GM12878 (cell line): ENCODE measurements at regions not wholly inside any gene's neighbourhood (a gene's known extent, or its start where the extent isn't known, plus 50 kb on each side); places are given as distances from the start of the nearest gene placed in this dataset.

Experiments
- ATAC-seq: fragments of 200-7000 bp; cut with Tn5 transposase; 3 replicates; pipeline ENCODE4 v1.9.1; 2020; ENCODE audit warnings: mild to moderate bottlenecking, moderate library complexity
- BruUV-seq: library from RNA; stranded (reverse); fragments of 400-500 nt; replicated peaks from 2 replicates; lab custom pipeline; 2021; lab: Mats Ljungman, UMichigan
- CTCF ChIA-PET: fragments of 300-600 bp; sonication (Branson Sonifier 250); formaldehyde crosslinking; extraction: SDS; loops from one replicate; lab custom pipeline; 2021; ENCODE audit warnings: inconsistent platforms; lab: Yijun Ruan, JAX
- POLR2A ChIA-PET: fragments of 350-600 bp; formaldehyde crosslinking; extraction: SDS; loops from one replicate; lab custom pipeline; 2021; ENCODE audit warnings: inconsistent platforms; lab: Charles Lee
- RAD21 ChIA-PET: fragments of 300-600 bp; sonication (Branson Sonifier 250); formaldehyde crosslinking; loops from one replicate; lab custom pipeline; 2023; ENCODE audit warnings: antibody characterized with exemption; ENCODE audit not compliant: unreplicated experiment; lab: Charles Lee
- SMC1A ChIA-PET: fragments of 300-600 bp; sonication (Branson Sonifier 250); formaldehyde crosslinking; loops from one replicate; lab custom pipeline; 2023; ENCODE audit not compliant: unreplicated experiment, uncharacterized antibody; lab: Charles Lee
- DNase-seq: peaks from one replicate; pipeline ENCODE4 v3.0.0-alpha.2; 2011; ENCODE audit warnings: low read depth, low spot score
- FAIRE-seq: peaks from 3 replicates; lab custom pipeline; 2011; peaks lifted over from hg19 to GRCh38; lab: Jason Lieb, UNC
- H2AFZ ChIP-seq: 2 replicates; pipeline ENCODE4 v1.6.0; 2011; ENCODE audit warnings: low read depth, low read length, control low read depth; ENCODE audit not compliant: control insufficient read depth
- H3K27ac ChIP-seq: 2 replicates; pipeline ENCODE4 v1.5.1; 2011; ENCODE audit warnings: control low read depth; ENCODE audit not compliant: control insufficient read depth, insufficient read depth
- H3K27me3 ChIP-seq, 2 experiments: replicated peaks in 1 of 2; 2 replicates each; pipeline versions ENCODE4 v1.6.0 to v1.6.1; 2011; ENCODE audit warnings: low read length in 1 of 2; ENCODE audit not compliant: control insufficient read depth in 2 of 2, insufficient read depth in 2 of 2
- H3K36me3 ChIP-seq, 2 experiments: 2 replicates each; pipeline ENCODE4 v1.5.1; 2011; ENCODE audit warnings: low read length in 1 of 2; ENCODE audit not compliant: control insufficient read depth in 2 of 2, insufficient read depth in 2 of 2
- H3K4me1 ChIP-seq: 2 replicates; pipeline ENCODE4 v1.6.1; 2011; ENCODE audit warnings: mild to moderate bottlenecking, low read length, moderate library complexity, mixed read lengths; ENCODE audit not compliant: control insufficient read depth, insufficient read depth
- H3K4me2 ChIP-seq: 2 replicates; pipeline ENCODE4 v1.6.0; 2011; ENCODE audit warnings: control low read depth; ENCODE audit not compliant: control insufficient read depth, insufficient read depth
- H3K4me3 ChIP-seq: fragments of 200-600 bp; sonication (generic); 2 replicates; pipeline ENCODE4 v1.5.1; 2016
- H3K79me2 ChIP-seq: 2 replicates; pipeline ENCODE4 v1.6.0; 2011; ENCODE audit warnings: low read length; ENCODE audit not compliant: control insufficient read depth, insufficient read depth
- H3K9ac ChIP-seq: 2 replicates; pipeline ENCODE4 v1.8.0; 2011; ENCODE audit warnings: low read length, control low read depth, mixed read lengths; ENCODE audit not compliant: control insufficient read depth, insufficient read depth
- H3K9me3 ChIP-seq: replicated peaks from 3 replicates; pipeline ENCODE4 v1.5.1; 2011; ENCODE audit warnings: mild to moderate bottlenecking, low read length; ENCODE audit not compliant: control insufficient read depth, insufficient read depth
- H4K20me1 ChIP-seq: 2 replicates; pipeline ENCODE4 v1.6.0; 2011; ENCODE audit not compliant: control insufficient read depth, insufficient read depth
- CBFB ChIP-seq: IDR thresholded peaks from 2 replicates; pipeline ENCODE4 v1.6.1; 2016; ENCODE audit warnings: antibody characterized with exemption, low read depth
- CBX5 ChIP-seq: sonication (generic); IDR thresholded peaks from 2 replicates; pipeline ENCODE4 v1.6.1; 2016; ENCODE audit warnings: low read depth, moderate library complexity, mild to moderate bottlenecking, inconsistent platforms
- FOXM1 ChIP-seq: IDR thresholded peaks from 2 replicates; pipeline ENCODE4 v1.6.1; 2012; ENCODE audit warnings: low read depth, mild to moderate bottlenecking, inconsistent platforms, low read length, moderate library complexity
- HDGF ChIP-seq: fragments of 450-650 bp; IDR thresholded peaks from 2 replicates; pipeline ENCODE4 v1.6.1; 2016; ENCODE audit warnings: antibody characterized with exemption
- POLR2AphosphoS2 ChIP-seq: IDR thresholded peaks from 2 replicates; pipeline ENCODE4 v1.6.1; 2011; ENCODE audit warnings: low read depth, mild to moderate bottlenecking, low read length, improper control_type of control experiment, moderate library complexity
- SIX5 ChIP-seq: IDR thresholded peaks from 2 replicates; pipeline ENCODE4 v1.6.1; 2011; ENCODE audit warnings: mild to moderate bottlenecking, low read depth, low read length, moderate library complexity; ENCODE audit not compliant: severe bottlenecking
- SREBF1 ChIP-seq: IDR thresholded peaks from 2 replicates; pipeline ENCODE4 v1.6.1; 2012; ENCODE audit warnings: mild to moderate bottlenecking, low read length
- TARDBP ChIP-seq: IDR thresholded peaks from 2 replicates; pipeline ENCODE4 v1.6.1; 2016; ENCODE audit warnings: borderline replicate concordance
- TCF7 ChIP-seq: IDR thresholded peaks from 2 replicates; pipeline ENCODE4 v1.6.1; 2014; ENCODE audit warnings: antibody characterized with exemption, borderline replicate concordance
- ZNF24 ChIP-seq: fragments of 450-650 bp; IDR thresholded peaks from 2 replicates; pipeline ENCODE4 v1.6.1; 2017; ENCODE audit warnings: antibody characterized with exemption, mild to moderate bottlenecking
- WGBS: methylation state at CpG from one replicate; pipeline ENCODE4 v1.1.6; 2016; ENCODE audit warnings: low lambda C conversion rate; ENCODE audit not compliant: insufficient replicate concordance, insufficient coverage; ENCODE audit errors: missing lambda C conversion rate; 5-methylcytosine and 5-hydroxymethylcytosine counted together
- in situ Hi-C: fragments of 300-500 bp; cut with MboI; formaldehyde crosslinking; loops from 9 replicates; pipeline ENCODE4 v1.14.3; 2018; ENCODE audit warnings: mixed read lengths
- intact Hi-C: fragments of 100-400 bp; cut with micrococcal nuclease; formaldehyde crosslinking; loops from one replicate; pipeline ENCODE4 v1.14.2; 2022; ENCODE audit not compliant: unreplicated experiment
- TF ChIP-seq, protein P1 (sequence below): IDR thresholded peaks from 2 replicates; pipeline ENCODE4 v1.6.1; 2011; ENCODE audit warnings: borderline replicate concordance, low read depth, mild to moderate bottlenecking, moderate library complexity, low read length; ENCODE audit not compliant: insufficient read depth, poor library complexity, severe bottlenecking
- TF ChIP-seq, protein P2 (sequence below): fragments of 450-650 bp; IDR thresholded peaks from 2 replicates; pipeline ENCODE4 v1.6.1; 2018; ENCODE audit warnings: borderline replicate concordance, mild to moderate bottlenecking; ENCODE audit not compliant: partially characterized antibody

DNA sequence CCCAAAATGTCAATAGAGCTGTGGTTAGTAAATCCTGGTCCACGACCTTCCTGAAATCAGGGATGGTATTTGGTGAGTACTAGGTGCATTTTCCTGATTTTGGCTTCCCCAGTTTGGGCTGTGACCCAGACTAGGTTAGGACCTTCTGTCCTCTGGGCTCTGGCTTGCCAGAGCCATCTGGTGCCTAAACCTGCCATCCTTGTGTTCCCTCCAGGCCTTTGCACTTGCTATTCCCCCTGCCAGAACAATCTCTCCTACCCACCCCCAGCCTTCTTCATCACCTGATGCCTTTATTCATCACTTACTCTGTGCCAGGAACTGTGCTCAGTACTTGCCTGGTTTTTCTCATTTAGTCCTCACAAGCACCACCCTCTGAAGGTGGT, 216.7 kb downstream of the RBM19 start:
- Histone ChIP-seq H3K27ac (no peak overlapping the region), H3K79me2 (no peaks in the 10 kb centered on the region), H4K20me1 (no peaks in the 10 kb centered on the region), H3K4me3 (no peak overlapping the region), H2AFZ (no peak overlapping the region), H3K9me3 (no peaks in the 10 kb centered on the region), H3K4me2 (no peak overlapping the region), H3K4me1 (no peaks in the 10 kb centered on the region), H3K9ac (no peak overlapping the region), H3K27me3 (peaks cover 0 to 5% of the 10 kb centered on the region in 2 experiments; a peak in 3 of 4 replicates), H3K36me3 (no peaks in the 10 kb centered on the region)
- TF ChIP-seq, protein P1, sequence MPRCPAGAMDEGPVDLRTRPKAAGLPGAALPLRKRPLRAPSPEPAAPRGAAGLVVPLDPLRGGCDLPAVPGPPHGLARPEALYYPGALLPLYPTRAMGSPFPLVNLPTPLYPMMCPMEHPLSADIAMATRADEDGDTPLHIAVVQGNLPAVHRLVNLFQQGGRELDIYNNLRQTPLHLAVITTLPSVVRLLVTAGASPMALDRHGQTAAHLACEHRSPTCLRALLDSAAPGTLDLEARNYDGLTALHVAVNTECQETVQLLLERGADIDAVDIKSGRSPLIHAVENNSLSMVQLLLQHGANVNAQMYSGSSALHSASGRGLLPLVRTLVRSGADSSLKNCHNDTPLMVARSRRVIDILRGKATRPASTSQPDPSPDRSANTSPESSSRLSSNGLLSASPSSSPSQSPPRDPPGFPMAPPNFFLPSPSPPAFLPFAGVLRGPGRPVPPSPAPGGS: no peak
- TF ChIP-seq SIX5 (no peak), HDGF (no peak), ZNF24 (no peak), TARDBP (no peak), CBX5 (no peak), CBFB (no peak), SREBF1 (no peak), POLR2AphosphoS2 (no peak), TCF7 (no peak), FOXM1 (no peak)
- TF ChIP-seq, protein P2, sequence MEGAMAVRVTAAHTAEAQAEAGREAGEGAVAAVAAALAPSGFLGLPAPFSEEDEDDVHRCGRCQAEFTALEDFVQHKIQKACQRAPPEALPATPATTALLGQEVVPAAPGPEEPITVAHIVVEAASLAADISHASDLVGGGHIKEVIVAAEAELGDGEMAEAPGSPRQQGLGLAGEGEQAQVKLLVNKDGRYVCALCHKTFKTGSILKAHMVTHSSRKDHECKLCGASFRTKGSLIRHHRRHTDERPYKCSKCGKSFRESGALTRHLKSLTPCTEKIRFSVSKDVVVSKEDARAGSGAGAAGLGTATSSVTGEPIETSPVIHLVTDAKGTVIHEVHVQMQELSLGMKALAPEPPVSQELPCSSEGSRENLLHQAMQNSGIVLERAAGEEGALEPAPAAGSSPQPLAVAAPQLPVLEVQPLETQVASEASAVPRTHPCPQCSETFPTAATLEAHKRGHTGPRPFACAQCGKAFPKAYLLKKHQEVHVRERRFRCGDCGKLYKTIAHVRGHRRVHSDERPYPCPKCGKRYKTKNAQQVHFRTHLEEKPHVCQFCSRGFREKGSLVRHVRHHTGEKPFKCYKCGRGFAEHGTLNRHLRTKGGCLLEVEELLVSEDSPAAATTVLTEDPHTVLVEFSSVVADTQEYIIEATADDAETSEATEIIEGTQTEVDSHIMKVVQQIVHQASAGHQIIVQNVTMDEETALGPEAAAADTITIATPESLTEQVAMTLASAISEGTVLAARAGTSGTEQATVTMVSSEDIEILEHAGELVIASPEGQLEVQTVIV: no peak
- intact Hi-C loops: no loop called here
- ATAC-seq (no peak), FAIRE-seq (no peak), DNase-seq (no peak)
- in situ Hi-C loops: no loop called here
- RAD21 ChIA-PET: no interaction called here
- CTCF ChIA-PET: no interaction called here
- SMC1A ChIA-PET: no interaction called here
- BruUV-seq: no TSS peak
- WGBS: 0% methylated on average over 1 of the region's 1 CpG
- POLR2A ChIA-PET: no interaction called here
